ENCODE measurements at regions not wholly inside any gene's neighbourhood (a gene's known extent, or its start where the extent isn't known, plus 50 kb on each side); places are given as distances from the start of the nearest gene placed in this dataset.

- Histone ChIP-seq H3K23me2 (ENCODE audit: low read depth, low read length) (no peaks in the 10 kb centered on the region; the same call in 1 of the 2 replicates), H3K9ac (replicated peaks in 1 of 4; ENCODE audit: extremely low read depth in 1 of 4, low read depth in 3 of 4, low read length in 3 of 4) (no peak overlapping the region), H4K91ac (replicated peaks; ENCODE audit: insufficient read length, low read length) (no peak overlapping the region), H3K56ac (replicated peaks; ENCODE audit: insufficient read length, low read depth, low read length) (no peak overlapping the region), H3K79me1 (ENCODE audit: low read depth, low read length) (no peaks in the 10 kb centered on the region), H3K36me3 (ENCODE audit: control insufficient read depth in 2 of 4, insufficient read depth in 4 of 4, low read length in 3 of 4) (no peaks in the 10 kb centered on the region; a peak in 1 of 8 replicates), H2BK5ac (ENCODE audit: low read depth, low read length) (no peak overlapping the region), H2BK12ac (ENCODE audit: low read depth, low read length) (no peak overlapping the region), H2AFZ (ENCODE audit: low read length) (no peak overlapping the region), H3K23ac (ENCODE audit: insufficient read length) (no peak overlapping the region), H3K4me1 (replicated peaks in 1 of 4; ENCODE audit: control insufficient read depth in 3 of 4, insufficient read depth in 4 of 4, low read length in 3 of 4) (peaks cover 0 to 3% (median 2%) of the 10 kb centered on the region in 4 experiments; a peak in 2 of 7 replicates), H3K9me3 (ENCODE audit: insufficient read depth in 2 of 2, low read depth in 1 of 2, low read length in 1 of 2) (peaks cover 10 to 11% of the 10 kb centered on the region in 2 experiments), H3K14ac (ENCODE audit: insufficient read length) (no peak overlapping the region), H3K79me2 (ENCODE audit: control insufficient read depth in 1 of 2, insufficient read depth in 2 of 2, low read length in 2 of 2) (no peaks in the 10 kb centered on the region), H4K8ac (ENCODE audit: extremely low read depth, insufficient read depth, low read length) (no peak overlapping the region), H3K18ac (ENCODE audit: extremely low read depth, low read length) (no peak overlapping the region), H4K20me1 (replicated peaks in 1 of 2; ENCODE audit: control insufficient read depth in 1 of 2, insufficient read depth in 2 of 2, low read length in 2 of 2) (no peaks in the 10 kb centered on the region), H2BK120ac (replicated peaks; ENCODE audit: low read depth, low read length) (no peak overlapping the region), H3K4me2 (ENCODE audit: insufficient read depth in 1 of 2, low read depth in 2 of 2, low read length in 2 of 2) (no peak overlapping the region), H2BK20ac (ENCODE audit: low read length) (no peak overlapping the region), H3K27ac (ENCODE audit: low read depth, low read length) (no peak overlapping the region), H3K4ac (replicated peaks; ENCODE audit: insufficient read length, low read depth, low read length) (no peak overlapping the region), H3K4me3 (ENCODE audit: extremely low read depth in 1 of 4, insufficient read depth in 2 of 4, low read depth in 3 of 4, low read length in 4 of 4) (no peak overlapping the region), H2AK5ac (ENCODE audit: low read depth, low read length) (no peak overlapping the region), H4K5ac (ENCODE audit: insufficient read length, low read depth, low read length) (no peak overlapping the region), H3K27me3 (replicated peaks in 1 of 4; ENCODE audit: control insufficient read depth in 3 of 4, extremely low read depth in 1 of 4, insufficient read depth in 3 of 4, low read length in 3 of 4) (no peaks in the 10 kb centered on the region), H2BK15ac (ENCODE audit: low read length) (no peak overlapping the region)
- 64% methylated on average over 2 of the region's 2 CpGs; no CpG with 5 or more reads in 1 of the 2 experiments for WGBS, 2 experiments (ENCODE audit: extremely low coverage in 1 of 2, insufficient coverage in 1 of 2, insufficient read length in 1 of 2, insufficient replicate concordance in 2 of 2, low coverage in 1 of 2, low lambda C conversion rate in 2 of 2, missing lambda C conversion rate in 1 of 2)
- POLR2A ChIA-PET (ENCODE audit: partially characterized antibody), result no interaction called here
- CTCF ChIA-PET (ENCODE audit: partially characterized antibody), result no interaction called here
- FAIRE-seq (no peak), DNase-seq (ENCODE audit: low read depth in 1 of 2, low spot score in 2 of 2) (no peak)
- no peak for TF ChIP-seq E2F6 (IDR thresholded peaks at IDR 0.05)
These were observed 276.4 kb downstream of the SHOX2 start for GRCh38 chr3:157829786-157830185.
